OCI-LY7 (cell line): ENCODE measurements at regions not wholly inside any gene's neighbourhood (a gene's known extent, or its start where the extent isn't known, plus 50 kb on each side); places are given as distances from the start of the nearest gene placed in this dataset.

ENCODE experiments used
- CTCF ChIP-seq: fragments of 200-600 bp; sonication (generic); conservative IDR thresholded peaks from 2 replicates; pipeline ENCODE4 v1.5.1; 2014; ENCODE audit warnings: mild to moderate bottlenecking, antibody characterized with exemption, low read length, moderate library complexity, mixed read lengths
- EZH2phosphoT487 ChIP-seq: fragments of 200-600 bp; sonication (generic); IDR thresholded peaks from 2 replicates; pipeline ENCODE4 v1.6.1; 2018; ENCODE audit warnings: low read depth, borderline replicate concordance, mild to moderate bottlenecking, mixed run types, antibody characterized with exemption, low read length, moderate library complexity, mixed read lengths

- TF ChIP-seq CTCF (no peak), EZH2phosphoT487 (no peak)
Observed at GRCh38 chr13:112242777-112243176, 133.4 kb upstream of the SPACA7 start.
